ENCODE measurements at regions not wholly inside any gene's neighbourhood (a gene's known extent, or its start where the extent isn't known, plus 50 kb on each side); places are given as distances from the start of the nearest gene placed in this dataset.

DNA sequence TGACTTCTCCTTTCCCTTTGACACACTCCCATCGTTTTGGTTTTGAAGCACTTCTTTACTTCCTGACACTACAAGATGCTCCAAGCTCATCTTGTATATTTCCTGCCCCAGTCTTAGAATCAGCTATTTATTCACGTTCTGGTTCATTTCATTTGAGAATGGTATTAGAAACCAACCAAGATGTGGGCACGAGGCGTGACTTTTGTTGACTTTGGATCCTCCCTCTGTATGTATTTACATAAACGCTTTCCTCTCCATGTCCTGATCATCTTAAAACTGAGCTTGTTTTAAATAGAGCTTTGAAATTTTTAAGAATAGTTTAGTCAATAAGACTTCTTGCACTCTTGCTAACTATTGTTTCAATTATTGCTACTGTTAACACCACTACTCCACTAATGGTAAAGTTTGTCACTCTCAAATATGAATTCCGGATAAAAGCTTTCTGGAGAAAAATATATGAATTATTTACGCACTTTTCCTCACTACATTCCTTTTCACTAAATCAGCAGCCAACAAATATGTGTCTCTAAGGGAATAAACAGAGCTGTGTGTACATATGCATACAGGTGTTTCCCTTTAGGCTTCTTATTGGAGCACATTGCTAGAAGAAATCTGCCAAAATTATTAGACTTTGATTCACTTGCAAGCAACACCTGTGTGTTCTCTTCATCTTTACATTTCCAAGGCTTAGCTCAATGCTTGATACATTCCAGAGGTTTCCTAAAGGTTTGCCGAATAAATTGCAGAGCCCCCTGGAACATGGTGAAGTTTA is 77.3 kb upstream of the TMEM244 start:
- H3K9me3 ChIP-seq (ENCODE audit: low read length), result no peaks in the 10 kb centered on the region
- H3K4me1 ChIP-seq (ENCODE audit: insufficient read depth, low read length), result no peaks in the 10 kb centered on the region
- H3K36me3 ChIP-seq (ENCODE audit: insufficient read depth, low read length), result no peaks in the 10 kb centered on the region
- H3K27me3 ChIP-seq (ENCODE audit: insufficient read depth, low read length), result no peaks in the 10 kb centered on the region
- no peak overlapping the region for H3K4me3 ChIP-seq (ENCODE audit: low read length)
- no peak overlapping the region for H2AFZ ChIP-seq (ENCODE audit: low read depth, low read length)

DNA sequence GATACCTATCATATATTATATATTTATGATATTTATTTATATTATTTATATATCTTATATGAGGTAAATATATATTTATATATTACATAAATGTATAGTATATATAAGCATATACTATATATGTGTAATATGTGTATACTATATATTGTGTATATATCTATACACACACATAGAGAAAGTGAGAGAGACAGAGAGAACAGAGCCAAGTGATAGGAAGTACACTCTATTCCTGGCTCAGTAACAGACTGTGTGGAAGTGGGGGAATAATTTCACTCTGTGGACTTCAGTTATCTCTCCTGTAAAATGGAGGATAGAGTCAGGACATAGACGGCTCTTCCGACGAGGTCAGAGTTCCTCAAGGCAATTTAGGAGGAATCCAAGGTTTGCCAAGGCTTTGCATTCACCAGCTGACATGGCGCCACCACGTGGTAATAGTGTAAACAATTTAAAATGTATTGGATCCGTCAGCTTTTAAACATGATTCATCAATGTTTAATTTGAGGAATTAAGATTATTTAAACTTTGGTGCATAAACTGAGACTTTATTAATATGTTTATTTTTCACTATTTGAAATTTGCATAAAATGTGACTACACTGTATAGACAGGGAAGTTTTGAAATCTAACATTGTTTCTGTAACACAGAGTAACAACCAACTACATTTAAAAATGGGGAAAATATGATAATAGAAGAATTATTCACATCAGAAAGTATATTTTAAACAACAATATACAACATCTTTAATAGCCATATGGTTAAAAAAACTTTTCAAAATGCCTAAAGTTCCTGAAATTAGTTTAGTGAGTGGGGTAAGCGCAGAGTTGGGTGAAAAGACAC is 75.4 kb upstream of the TMEM244 start:
- no peaks in the 10 kb centered on the region for H3K4me1 ChIP-seq (ENCODE audit: insufficient read depth, low read length)
- H3K4me3 ChIP-seq (ENCODE audit: low read length), result no peak overlapping the region
- no peaks in the 10 kb centered on the region for H3K9me3 ChIP-seq (ENCODE audit: low read length)
- no peaks in the 10 kb centered on the region for H3K36me3 ChIP-seq (ENCODE audit: insufficient read depth, low read length)
- H3K27me3 ChIP-seq (ENCODE audit: insufficient read depth, low read length), result no peaks in the 10 kb centered on the region
- no peak overlapping the region for H2AFZ ChIP-seq (ENCODE audit: low read depth, low read length)

DNA sequence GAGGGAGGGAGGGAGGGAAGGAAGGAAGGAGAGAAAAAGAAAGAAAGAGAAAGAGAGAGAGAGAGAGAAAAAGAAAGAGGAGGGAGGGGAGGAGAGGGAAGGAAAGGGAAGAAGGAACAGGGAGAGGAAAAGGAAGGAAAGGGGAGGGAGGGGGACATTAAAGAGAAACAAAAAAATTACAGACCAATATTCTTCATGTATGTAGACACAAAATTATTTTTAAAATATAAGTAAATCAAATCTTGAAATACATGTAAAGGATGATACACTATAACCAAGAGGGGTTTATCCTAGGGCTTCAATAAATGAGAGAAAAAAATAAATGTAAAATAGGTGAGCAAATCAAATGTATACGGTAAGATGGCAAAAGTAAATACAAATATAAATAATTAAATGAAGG is 71.2 kb upstream of the TMEM244 start:
- H3K4me3 ChIP-seq (ENCODE audit: low read length), result no peak overlapping the region
- H3K9me3 ChIP-seq (ENCODE audit: low read length), result no peaks in the 10 kb centered on the region
- no peak overlapping the region for H2AFZ ChIP-seq (ENCODE audit: low read depth, low read length)
- H3K4me1 ChIP-seq (ENCODE audit: insufficient read depth, low read length), result no peaks in the 10 kb centered on the region
- H3K27me3 ChIP-seq (ENCODE audit: insufficient read depth, low read length), result no peaks in the 10 kb centered on the region
- H3K36me3 ChIP-seq (ENCODE audit: insufficient read depth, low read length), result no peaks in the 10 kb centered on the region

DNA sequence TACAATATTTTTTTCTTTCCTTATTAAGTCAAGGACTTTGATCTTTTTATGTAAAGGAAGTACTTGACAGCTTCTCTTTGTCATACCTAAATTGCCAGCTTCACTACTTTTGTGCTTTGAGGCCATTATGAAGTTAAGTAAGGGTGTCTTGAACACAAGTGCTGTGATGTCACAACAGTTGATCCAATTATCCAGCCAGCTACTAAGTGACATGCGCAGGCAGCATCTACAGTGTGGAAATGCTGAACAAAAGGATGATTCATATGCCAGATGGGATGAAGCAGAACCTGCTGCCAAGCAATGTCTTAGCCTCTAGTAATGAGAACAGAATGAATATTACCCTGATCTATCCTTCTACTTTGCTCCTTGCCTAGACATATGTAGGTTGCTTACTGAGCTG is 68.3 kb upstream of the TMEM244 start:
- Histone ChIP-seq H2AFZ (ENCODE audit: low read depth, low read length) (no peak overlapping the region), H3K36me3 (ENCODE audit: insufficient read depth, low read length) (no peaks in the 10 kb centered on the region), H3K4me1 (ENCODE audit: insufficient read depth, low read length) (no peaks in the 10 kb centered on the region), H3K27me3 (ENCODE audit: insufficient read depth, low read length) (no peaks in the 10 kb centered on the region), H3K9me3 (ENCODE audit: low read length) (no peaks in the 10 kb centered on the region), H3K4me3 (ENCODE audit: low read length) (no peak overlapping the region)

DNA sequence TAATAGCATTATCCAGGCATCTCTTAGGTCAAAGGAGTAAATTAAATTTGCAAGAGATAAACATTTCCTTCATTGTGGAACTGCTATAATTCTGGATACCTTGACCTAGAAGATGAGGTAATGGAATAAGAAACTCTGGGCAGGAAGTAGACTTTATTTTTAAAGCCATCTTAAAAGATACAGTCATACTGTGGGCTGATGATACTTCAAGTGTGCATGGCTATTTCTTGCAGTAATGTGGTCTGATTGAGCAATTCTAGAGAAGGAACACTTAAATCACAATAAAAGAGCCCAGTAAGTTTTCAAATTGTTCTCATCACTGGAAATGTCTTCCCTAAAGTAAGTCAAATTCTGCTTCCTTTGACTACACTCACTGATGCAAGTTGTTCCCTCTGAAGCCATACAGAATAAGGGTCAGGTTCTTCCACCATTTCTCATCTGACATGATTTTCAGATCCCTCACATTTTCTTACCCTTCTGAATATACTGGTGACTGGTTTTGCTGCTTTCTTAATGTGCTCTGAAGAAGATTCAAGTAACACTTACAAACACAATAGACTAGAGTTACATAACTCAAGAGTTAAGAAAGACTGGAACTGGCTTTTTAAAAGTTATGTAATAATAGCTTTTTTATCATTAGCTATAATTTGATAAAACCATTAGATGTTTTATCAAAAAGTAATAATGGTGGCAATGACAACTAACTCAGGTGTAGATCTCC is 62.6 kb upstream of the TMEM244 start:
- no peaks in the 10 kb centered on the region for H3K4me1 ChIP-seq (ENCODE audit: insufficient read depth, low read length)
- H2AFZ ChIP-seq (ENCODE audit: low read depth, low read length), result no peak overlapping the region
- H3K36me3 ChIP-seq (ENCODE audit: insufficient read depth, low read length), result no peaks in the 10 kb centered on the region
- H3K27me3 ChIP-seq (ENCODE audit: insufficient read depth, low read length), result no peaks in the 10 kb centered on the region
- no peaks in the 10 kb centered on the region for H3K9me3 ChIP-seq (ENCODE audit: low read length)
- no peak overlapping the region for H3K4me3 ChIP-seq (ENCODE audit: low read length)

DNA sequence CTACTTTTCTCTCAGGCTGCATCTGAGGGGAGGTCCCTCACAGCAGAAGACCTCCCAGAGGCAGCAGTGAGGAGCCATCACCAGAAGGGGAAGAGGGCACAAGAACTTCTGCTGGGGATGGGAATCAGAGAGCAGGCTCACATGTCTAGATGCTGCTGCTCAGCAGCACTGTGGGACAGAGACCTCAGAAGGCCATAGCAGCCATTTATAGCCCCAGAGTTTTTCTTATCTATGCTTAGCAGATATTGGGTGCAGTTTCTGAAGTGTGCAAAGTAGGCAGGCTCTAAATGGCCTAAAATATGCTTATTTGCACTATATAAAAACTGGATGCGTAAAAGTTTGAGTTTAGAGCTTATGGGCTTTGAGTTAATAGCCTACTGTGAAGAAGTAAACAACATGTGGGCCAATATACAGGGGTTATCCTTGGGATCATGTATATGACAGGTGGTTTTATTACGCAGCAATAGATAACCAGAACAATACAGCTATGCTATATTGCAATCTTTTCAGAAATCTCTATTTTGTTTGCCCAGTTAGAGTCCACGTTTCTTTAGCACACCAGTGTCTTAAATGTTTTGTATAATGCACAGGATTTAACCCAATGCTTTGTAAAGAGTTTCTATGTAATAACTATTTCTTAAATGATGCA is 60.2 kb upstream of the TMEM244 start:
- no peaks in the 10 kb centered on the region for H3K9me3 ChIP-seq (ENCODE audit: low read length)
- no peak overlapping the region for H2AFZ ChIP-seq (ENCODE audit: low read depth, low read length)
- H3K27me3 ChIP-seq (ENCODE audit: insufficient read depth, low read length), result no peaks in the 10 kb centered on the region
- H3K4me3 ChIP-seq (ENCODE audit: low read length), result no peak overlapping the region
- H3K36me3 ChIP-seq (ENCODE audit: insufficient read depth, low read length), result no peaks in the 10 kb centered on the region
- H3K4me1 ChIP-seq (ENCODE audit: insufficient read depth, low read length), result no peaks in the 10 kb centered on the region

DNA sequence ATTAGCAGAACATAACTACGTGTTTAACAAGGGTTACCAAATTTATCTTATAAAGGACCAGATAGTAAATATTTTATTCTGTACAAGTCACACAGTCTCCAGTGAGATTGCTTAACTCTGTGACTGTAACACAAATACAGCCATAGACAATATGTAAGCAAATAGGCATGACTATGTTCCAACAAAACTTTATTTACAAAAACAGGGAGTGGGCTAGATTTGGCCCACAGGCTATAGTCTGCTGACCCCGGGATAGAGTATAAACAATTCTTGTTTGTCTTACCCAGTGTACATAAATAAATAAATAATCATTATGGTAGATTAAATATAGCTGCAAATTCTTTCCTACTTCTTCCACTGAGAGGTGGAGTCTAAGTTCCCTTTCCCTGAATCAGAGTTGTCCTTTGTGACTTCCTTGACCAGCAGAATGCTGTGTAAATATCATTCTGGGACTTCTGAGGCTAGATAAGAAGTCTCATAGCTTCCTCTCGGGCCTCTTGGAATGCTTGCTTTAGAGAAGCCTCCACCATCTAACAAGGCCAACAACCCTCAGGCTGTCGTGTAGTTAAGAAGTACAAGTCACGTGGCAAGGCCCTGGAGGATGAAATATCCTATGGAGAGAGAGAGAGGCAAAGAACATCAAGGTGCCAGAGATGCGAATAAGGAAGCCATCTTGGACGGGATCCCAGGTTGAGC is 59.1 kb upstream of the TMEM244 start:
- H3K9me3 ChIP-seq (ENCODE audit: low read length), result no peaks in the 10 kb centered on the region
- no peak overlapping the region for H2AFZ ChIP-seq (ENCODE audit: low read depth, low read length)
- no peaks in the 10 kb centered on the region for H3K27me3 ChIP-seq (ENCODE audit: insufficient read depth, low read length)
- no peaks in the 10 kb centered on the region for H3K36me3 ChIP-seq (ENCODE audit: insufficient read depth, low read length)
- no peak overlapping the region for H3K4me3 ChIP-seq (ENCODE audit: low read length)
- H3K4me1 ChIP-seq (ENCODE audit: insufficient read depth, low read length), result no peaks in the 10 kb centered on the region

DNA sequence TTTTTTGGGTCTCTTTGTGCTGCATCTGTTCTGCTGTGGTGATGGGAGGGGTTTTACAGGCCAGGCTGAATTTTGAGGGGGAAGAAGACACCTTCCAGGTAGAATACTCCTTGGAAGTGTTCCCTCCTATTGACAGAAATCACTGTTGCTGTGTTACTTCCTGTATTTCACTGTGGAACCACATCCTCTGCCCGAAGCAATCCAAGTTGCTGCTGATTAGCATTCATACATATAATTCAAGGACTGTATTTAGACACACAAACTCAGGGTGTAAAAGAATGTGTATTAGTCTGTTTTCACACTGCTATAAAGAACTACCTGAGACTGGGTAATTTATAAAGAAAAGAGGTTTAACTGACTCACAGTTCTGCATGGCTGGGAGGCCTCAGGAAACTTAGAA is 50.6 kb upstream of the TMEM244 start:
- Histone ChIP-seq H3K4me1 (ENCODE audit: insufficient read depth, low read length) (no peaks in the 10 kb centered on the region), H3K36me3 (ENCODE audit: insufficient read depth, low read length) (no peaks in the 10 kb centered on the region), H3K9me3 (ENCODE audit: low read length) (no peaks in the 10 kb centered on the region), H3K4me3 (ENCODE audit: low read length) (no peak overlapping the region), H2AFZ (ENCODE audit: low read depth, low read length) (no peak overlapping the region), H3K27me3 (ENCODE audit: insufficient read depth, low read length) (no peaks in the 10 kb centered on the region)

All from neuron (in vitro differentiated cells).